H1 (cell line): ENCODE measurements at regions not wholly inside any gene's neighbourhood (a gene's known extent, or its start where the extent isn't known, plus 50 kb on each side); places are given as distances from the start of the nearest gene placed in this dataset.

Source experiments
- BCL11A ChIP-seq, 2 experiments: IDR thresholded peaks; one replicate each; pipeline ENCODE4 v1.6.1; 2011; ENCODE audit warnings: low read depth in 2 of 2, low read length in 2 of 2, mild to moderate bottlenecking in 2 of 2
- CBX5 ChIP-seq: fragments of 300-800, 300-1000 bp; sonication (generic); IDR thresholded peaks from 2 replicates; pipeline ENCODE4 v1.7.1; 2016; ENCODE audit warnings: antibody characterized with exemption, low read length, low read depth
- CTCF ChIP-seq, 3 experiments: IDR thresholded peaks; 1 replicate in 2 of 3; 2 replicates in 1 of 3; pipeline versions ENCODE4 v1.5.1 to v1.6.1; 2011; ENCODE audit warnings: low read length in 3 of 3, mild to moderate bottlenecking in 3 of 3, inconsistent platforms in 2 of 3, low read depth in 1 of 3, moderate library complexity in 1 of 3; ENCODE audit not compliant: insufficient read depth in 1 of 3; ENCODE audit errors: control extremely low read depth in 1 of 3
- NRF1 ChIP-seq: IDR thresholded peaks from 2 replicates; pipeline ENCODE4 v1.6.1; 2011; ENCODE audit warnings: mild to moderate bottlenecking, low read depth, low read length, improper control_type of control experiment
- POLR2A ChIP-seq, 2 experiments: IDR thresholded peaks; 1 replicate in 1 of 2; 2 replicates in 1 of 2; pipeline ENCODE4 v1.6.1; 2011; ENCODE audit warnings: low read depth in 2 of 2, low read length in 2 of 2, mild to moderate bottlenecking in 2 of 2; ENCODE audit errors: control extremely low read depth in 1 of 2
- POLR2AphosphoS5 ChIP-seq: IDR thresholded peaks from 2 replicates; pipeline ENCODE4 v1.6.1; 2011; ENCODE audit warnings: low read depth, low read length
- SIN3A ChIP-seq, 2 experiments: IDR thresholded peaks in 1 of 2; conservative IDR thresholded peaks in 1 of 2; 2 replicates each; pipeline ENCODE4 v1.6.1; 2011 to 2012; ENCODE audit warnings: low read length in 2 of 2, improper control_type of control experiment in 1 of 2, low read depth in 1 of 2, mild to moderate bottlenecking in 1 of 2
- TBP ChIP-seq: IDR thresholded peaks from 2 replicates; pipeline ENCODE4 v1.6.1; 2011; ENCODE audit warnings: low read depth, low read length, improper control_type of control experiment
- TEAD4 ChIP-seq: IDR thresholded peaks from 2 replicates; pipeline ENCODE4 v1.6.1; 2012; ENCODE audit warnings: low read depth, low read length, inconsistent platforms, mixed read lengths
- TF ChIP-seq, protein P1 (sequence below): IDR thresholded peaks from 2 replicates; pipeline ENCODE4 v1.6.1; 2011; ENCODE audit warnings: low read length, improper control_type of control experiment

GRCh38 chr3:86175593-86176444 lies 815.1 kb downstream of the VGLL3 start:
- TF ChIP-seq TBP (no peak), CTCF (IDR thresholded peaks at IDR 0.05; ENCODE audit: control extremely low read depth in 1 of 3, insufficient read depth in 1 of 3, low read depth in 1 of 3, low read length in 3 of 3) (no peak), BCL11A (IDR thresholded peaks at IDR 0.05; ENCODE audit: low read depth in 2 of 2, low read length in 2 of 2) (peak; percentile 21 to 83), TEAD4 (peak; percentile 46; the same call in 1 of the 2 replicates), NRF1 (no peak), POLR2A (IDR thresholded peaks at IDR 0.05; ENCODE audit: control extremely low read depth in 1 of 2, low read depth in 2 of 2, low read length in 2 of 2) (0 out of 3 replicates have a peak, but pooled peaks of 1 of the 2 experiments have one; percentile 18), POLR2AphosphoS5 (no peak), CBX5 (no peak), SIN3A (conservative IDR thresholded peaks at IDR 0.05 in 1 of 2, IDR thresholded peaks at IDR 0.05 in 1 of 2; ENCODE audit: low read depth in 1 of 2, low read length in 2 of 2) (no peak)
- TF ChIP-seq, protein P1, sequence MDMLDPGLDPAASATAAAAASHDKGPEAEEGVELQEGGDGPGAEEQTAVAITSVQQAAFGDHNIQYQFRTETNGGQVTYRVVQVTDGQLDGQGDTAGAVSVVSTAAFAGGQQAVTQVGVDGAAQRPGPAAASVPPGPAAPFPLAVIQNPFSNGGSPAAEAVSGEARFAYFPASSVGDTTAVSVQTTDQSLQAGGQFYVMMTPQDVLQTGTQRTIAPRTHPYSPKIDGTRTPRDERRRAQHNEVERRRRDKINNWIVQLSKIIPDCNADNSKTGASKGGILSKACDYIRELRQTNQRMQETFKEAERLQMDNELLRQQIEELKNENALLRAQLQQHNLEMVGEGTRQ = no peak
